ENCODE measurements at regions not wholly inside any gene's neighbourhood (a gene's known extent, or its start where the extent isn't known, plus 50 kb on each side); places are given as distances from the start of the nearest gene placed in this dataset.
"Not testable (repeated sequence)": the region's sequence is repeated elsewhere in the genome, so short reads cannot be mapped to it uniquely, and the experiment has no call there.

DNA sequence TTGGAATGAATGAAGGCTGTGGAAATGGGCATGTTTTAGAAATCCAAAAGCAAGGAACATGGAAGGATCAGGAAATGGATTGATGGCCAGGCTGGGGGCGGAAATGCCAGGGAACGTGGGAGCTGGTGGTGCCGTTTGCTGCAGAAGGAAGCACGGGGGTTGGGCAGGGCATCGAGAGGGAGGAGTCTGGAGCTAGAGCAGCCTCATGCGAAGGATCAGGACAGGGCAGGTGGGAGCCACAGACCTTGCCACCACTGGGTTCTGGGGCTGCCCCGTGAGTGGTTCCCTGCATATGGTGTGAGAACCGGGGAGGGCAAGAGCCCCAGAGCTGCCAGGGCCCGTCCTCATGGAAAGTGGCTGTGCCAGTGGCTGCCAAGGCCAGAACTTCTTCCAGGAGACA lies 193.8 kb upstream of the ZNF32 start:
- Histone ChIP-seq H3K27me3 (no peaks in the 10 kb centered on the region), H3K27ac (no peak overlapping the region), H3K4me1 (peaks cover 17% of the 10 kb centered on the region), H3K36me3 (no peaks in the 10 kb centered on the region), H3K4me3 (no peak overlapping the region), H3K9me3 (no peaks in the 10 kb centered on the region)
- TF ChIP-seq CTCF (IDR thresholded peaks at IDR 0.05) = no peak
- no peak for ATAC-seq
- intact Hi-C loops (cut with DNase I) = no loop called here
- DNase-seq = no peak

- intact Hi-C loops (cut with DNase I) = no loop called here
- H3K9me3 ChIP-seq = no peaks in the 10 kb centered on the region
- no peak overlapping the region for H3K27ac ChIP-seq
- no peak overlapping the region for H3K4me3 ChIP-seq
- peaks cover 17% of the 10 kb centered on the region for H3K4me1 ChIP-seq
- TF ChIP-seq CTCF (IDR thresholded peaks at IDR 0.05) = no peak
- DNase-seq (no peak), ATAC-seq (no peak)
- H3K27me3 ChIP-seq = no peaks in the 10 kb centered on the region
- H3K36me3 ChIP-seq = no peaks in the 10 kb centered on the region
Measured at GRCh38 chr10:43842072-43842471, 193.4 kb upstream of the ZNF32 start.

GRCh38 chr10:43839973-43840372 lies 191.3 kb upstream of the ZNF32 start:
- ATAC-seq = no peak

DNA sequence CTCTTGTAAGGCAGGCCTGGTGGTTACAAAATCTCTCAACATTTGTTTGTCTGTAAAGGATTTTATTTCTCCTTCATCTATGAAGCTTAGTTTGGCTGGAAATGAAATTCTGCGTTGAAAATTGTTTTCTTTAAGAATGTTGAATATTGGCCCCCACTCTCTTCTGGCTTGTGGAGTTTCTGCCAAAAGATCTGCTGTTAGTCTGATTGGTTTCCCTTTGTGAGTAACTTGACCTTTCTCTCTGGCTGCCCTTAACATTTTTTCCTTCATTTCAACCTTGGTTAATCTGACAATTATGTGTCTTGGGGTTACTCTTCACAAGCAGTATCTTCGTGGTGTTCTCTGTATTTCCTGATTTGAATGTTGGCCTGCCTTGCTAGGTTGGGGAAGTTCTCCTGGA lies 186.1 kb upstream of the ZNF32 start:
- H3K4me1 ChIP-seq; H3K36me3 ChIP-seq; H3K9me3 ChIP-seq; H3K4me3 ChIP-seq; H3K27ac ChIP-seq; H3K27me3 ChIP-seq; ATAC-seq; DNase-seq; intact Hi-C loops (cut with DNase I): not testable (repeated sequence)

More at GRCh38 chr10:43839973-43840372, 191.3 kb upstream of the ZNF32 start:
- no peak for TF ChIP-seq CTCF (IDR thresholded peaks at IDR 0.05)
- no peak for DNase-seq
- no peaks in the 10 kb centered on the region for H3K9me3 ChIP-seq
- no peaks in the 10 kb centered on the region for H3K36me3 ChIP-seq
- intact Hi-C loops (cut with DNase I) = no loop called here
- H3K4me1 ChIP-seq = peaks cover 3% of the 10 kb centered on the region
- H3K27ac ChIP-seq = no peak overlapping the region
- H3K27me3 ChIP-seq = no peaks in the 10 kb centered on the region
- no peak overlapping the region for H3K4me3 ChIP-seq

DNA sequence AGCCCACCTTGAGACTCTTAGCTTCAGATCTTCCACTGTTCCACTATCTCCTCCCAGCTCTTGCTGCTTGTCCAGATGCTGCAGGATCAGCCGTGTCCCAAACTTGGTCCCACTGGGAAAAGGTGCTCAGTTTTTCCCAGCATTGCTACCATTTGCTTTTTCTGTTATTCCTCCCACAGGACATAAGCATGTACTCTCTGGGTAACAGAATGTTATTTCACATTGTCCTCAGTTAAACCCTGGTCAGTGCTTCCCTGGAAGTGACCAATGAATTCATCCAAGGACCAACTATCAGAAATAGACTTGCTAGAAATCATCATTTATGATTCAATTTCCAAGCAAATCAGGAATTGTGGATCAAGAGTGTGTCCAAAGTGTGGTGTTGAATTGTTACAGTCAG lies 179.2 kb upstream of the ZNF32 start:
- H3K4me3 ChIP-seq = no peak overlapping the region
- no peak for TF ChIP-seq CTCF (IDR thresholded peaks at IDR 0.05)
- no peak overlapping the region for H3K27ac ChIP-seq
- no peaks in the 10 kb centered on the region for H3K4me1 ChIP-seq
- intact Hi-C loops (cut with DNase I) = no loop called here
- ATAC-seq (no peak), DNase-seq (no peak)
- H3K36me3 ChIP-seq = no peaks in the 10 kb centered on the region
- H3K9me3 ChIP-seq = no peaks in the 10 kb centered on the region
- no peaks in the 10 kb centered on the region for H3K27me3 ChIP-seq

DNA sequence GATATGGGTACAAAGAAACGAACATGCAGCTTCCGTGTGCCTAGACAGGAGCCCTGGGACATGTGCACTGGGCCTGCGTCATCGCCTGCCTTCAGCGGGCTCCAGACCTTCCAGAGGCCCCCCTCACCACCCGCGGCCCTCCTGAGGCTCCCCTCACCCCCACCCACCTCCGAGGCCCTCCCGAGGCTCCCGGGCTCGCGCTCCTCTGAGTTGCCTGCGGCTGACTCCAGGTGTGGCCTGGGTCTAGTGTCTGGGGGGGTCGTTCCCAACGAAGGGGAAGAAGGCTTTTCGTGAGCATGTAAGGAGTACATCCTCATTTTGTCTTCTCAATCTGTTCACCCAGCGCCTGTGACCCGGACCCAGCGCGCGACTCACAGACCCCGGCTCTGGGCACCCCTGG lies 177.3 kb upstream of the ZNF32 start:
- Histone ChIP-seq H3K4me1 (no peaks in the 10 kb centered on the region), H3K9me3 (no peaks in the 10 kb centered on the region), H3K36me3 (no peaks in the 10 kb centered on the region), H3K4me3 (no peak overlapping the region), H3K27ac (peak overlapping the region; percentile 63), H3K27me3 (no peaks in the 10 kb centered on the region)
- intact Hi-C loops (cut with DNase I) = no loop called here
- DNase-seq (no peak), ATAC-seq (no peak)
- no peak for TF ChIP-seq CTCF (IDR thresholded peaks at IDR 0.05)
